MG63 (cell line): ENCODE measurements at regions not wholly inside any gene's neighbourhood (a gene's known extent, or its start where the extent isn't known, plus 50 kb on each side); places are given as distances from the start of the nearest gene placed in this dataset.
"Not testable (repeated sequence)": the region's sequence is repeated elsewhere in the genome, so short reads cannot be mapped to it uniquely, and the experiment has no call there.

Source experiments
- DNase-seq: peaks from one replicate; pipeline ENCODE4 v3.0.0-alpha.2; 2020
- H3K27me3 ChIP-seq: fragments of 250-450 bp; sonication (Bioruptor Pico); 2 replicates; pipeline ENCODE4 v1.5.1; 2020; ENCODE audit warnings: mild to moderate bottlenecking, moderate library complexity
- H3K36me3 ChIP-seq: fragments of 250-450 bp; sonication (Bioruptor Pico); 2 replicates; pipeline ENCODE4 v1.5.1; 2020; ENCODE audit warnings: mild to moderate bottlenecking, moderate library complexity
- H3K4me3 ChIP-seq: fragments of 250-450 bp; sonication (Bioruptor Pico); 2 replicates; pipeline ENCODE4 v1.5.1; 2020; ENCODE audit warnings: mild to moderate bottlenecking, moderate library complexity
- H3K9me3 ChIP-seq: fragments of 250-450 bp; sonication (Bioruptor Pico); 2 replicates; pipeline ENCODE4 v1.5.1; 2020; ENCODE audit warnings: mild to moderate bottlenecking, moderate library complexity

DNA sequence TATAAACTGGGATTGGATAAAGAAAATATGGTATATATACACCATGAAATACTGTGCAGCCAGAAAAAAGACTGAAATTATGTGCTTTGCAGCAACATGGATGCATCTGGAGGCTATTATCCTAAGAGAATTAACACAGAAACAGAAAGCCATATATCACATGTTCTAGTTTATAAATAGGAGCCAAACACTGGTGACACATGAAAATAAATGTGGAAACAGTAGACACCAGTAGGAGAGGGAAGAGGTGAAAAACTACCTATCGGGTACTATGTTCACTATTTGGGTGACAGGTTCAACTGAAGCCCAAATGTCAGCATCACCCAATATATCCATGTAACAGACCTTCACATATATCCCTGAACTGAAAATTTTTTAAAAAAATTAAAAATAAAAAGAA, 725.1 kb downstream of the C4orf33 start:
- H3K27me3 ChIP-seq: no peaks in the 10 kb centered on the region
- H3K36me3 ChIP-seq: no peaks in the 10 kb centered on the region
- DNase-seq: no peak
- H3K9me3 ChIP-seq: no peaks in the 10 kb centered on the region
- H3K4me3 ChIP-seq: no peak overlapping the region

GRCh38 chr4:129821963-129822362, 726.0 kb downstream of the C4orf33 start:
- Histone ChIP-seq H3K9me3 (no peaks in the 10 kb centered on the region), H3K4me3 (no peak overlapping the region), H3K36me3 (no peaks in the 10 kb centered on the region), H3K27me3 (no peaks in the 10 kb centered on the region)
- DNase-seq: no peak

GRCh38 chr4:129822701-129823100, 726.7 kb downstream of the C4orf33 start:
- Histone ChIP-seq H3K27me3 (no peaks in the 10 kb centered on the region), H3K36me3 (no peaks in the 10 kb centered on the region), H3K9me3 (no peaks in the 10 kb centered on the region), H3K4me3 (no peak overlapping the region)
- no peak for DNase-seq

DNA sequence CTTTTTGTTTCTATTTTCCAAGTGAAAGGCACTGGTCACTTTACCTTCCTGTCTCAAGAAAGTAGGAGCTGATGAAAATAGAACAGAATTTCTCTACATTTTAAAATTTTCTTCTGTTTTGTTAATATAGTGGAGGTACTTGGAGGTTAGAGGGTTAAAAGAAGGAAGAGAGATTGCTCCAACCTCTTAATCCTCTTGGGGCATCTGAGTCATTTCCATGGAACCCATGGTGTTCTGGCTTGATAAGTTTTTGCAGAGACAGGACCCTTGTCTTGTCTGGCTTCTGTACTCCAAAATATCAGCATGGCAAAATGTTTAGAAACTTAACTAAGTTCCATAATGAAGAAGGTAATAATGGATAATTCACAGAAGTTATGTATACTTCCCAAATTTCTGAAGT, 727.2 kb downstream of the C4orf33 start:
- DNase-seq: no peak
- no peak overlapping the region for H3K4me3 ChIP-seq
- H3K36me3 ChIP-seq: no peaks in the 10 kb centered on the region
- no peaks in the 10 kb centered on the region for H3K9me3 ChIP-seq
- H3K27me3 ChIP-seq: no peaks in the 10 kb centered on the region

DNA sequence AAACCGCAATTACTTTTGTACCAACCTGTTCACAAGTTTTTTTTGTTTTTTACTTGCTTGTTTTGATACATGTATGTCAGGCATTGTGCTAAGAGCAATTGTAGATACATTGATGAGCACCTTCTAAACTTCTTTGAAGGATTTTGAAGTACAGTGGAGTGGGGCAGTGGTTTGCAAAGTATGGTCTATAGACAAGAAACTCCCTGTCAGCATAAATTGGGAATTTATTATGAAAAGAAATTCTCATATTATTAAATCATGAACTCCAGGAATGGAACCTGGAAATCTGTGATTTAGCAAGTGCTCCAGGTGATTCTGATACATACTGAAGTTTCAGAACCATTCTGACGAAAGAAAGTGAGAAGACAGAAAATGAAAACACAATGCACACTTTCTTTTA, 733.4 kb downstream of the C4orf33 start:
- H3K36me3 ChIP-seq: no peaks in the 10 kb centered on the region

DNA sequence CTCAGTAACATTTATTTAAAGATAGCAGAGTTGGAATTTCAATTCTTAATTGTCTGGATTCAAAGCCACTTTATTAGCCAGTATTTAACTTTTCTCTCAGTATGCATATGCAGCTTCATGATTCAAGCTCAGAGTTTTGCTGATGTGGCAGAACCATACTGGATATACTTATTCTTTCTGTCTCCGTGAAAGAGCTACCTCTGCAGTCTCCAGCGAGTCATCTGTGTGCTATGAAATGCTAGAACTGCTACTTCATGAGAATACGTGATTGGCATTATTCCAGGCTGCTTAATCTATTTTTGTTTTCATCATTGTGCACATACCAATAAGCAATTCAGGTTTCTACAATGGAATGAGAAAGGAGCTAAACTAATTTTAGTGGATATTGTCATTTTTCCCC, 743.7 kb downstream of the C4orf33 start:
- Histone ChIP-seq H3K9me3 (no peaks in the 10 kb centered on the region), H3K36me3 (no peaks in the 10 kb centered on the region), H3K27me3 (no peaks in the 10 kb centered on the region), H3K4me3 (no peak overlapping the region)
- DNase-seq: no peak

More for the DNA sequence above, 733.4 kb downstream of the C4orf33 start:
- no peaks in the 10 kb centered on the region for H3K27me3 ChIP-seq
- no peaks in the 10 kb centered on the region for H3K9me3 ChIP-seq
- no peak for DNase-seq
- H3K4me3 ChIP-seq: no peak overlapping the region

GRCh38 chr4:129842096-129842495, 746.1 kb downstream of the C4orf33 start:
- Histone ChIP-seq H3K36me3 (no peaks in the 10 kb centered on the region), H3K27me3 (no peaks in the 10 kb centered on the region), H3K4me3 (no peak overlapping the region), H3K9me3 (no peaks in the 10 kb centered on the region)
- no peak for DNase-seq

DNA sequence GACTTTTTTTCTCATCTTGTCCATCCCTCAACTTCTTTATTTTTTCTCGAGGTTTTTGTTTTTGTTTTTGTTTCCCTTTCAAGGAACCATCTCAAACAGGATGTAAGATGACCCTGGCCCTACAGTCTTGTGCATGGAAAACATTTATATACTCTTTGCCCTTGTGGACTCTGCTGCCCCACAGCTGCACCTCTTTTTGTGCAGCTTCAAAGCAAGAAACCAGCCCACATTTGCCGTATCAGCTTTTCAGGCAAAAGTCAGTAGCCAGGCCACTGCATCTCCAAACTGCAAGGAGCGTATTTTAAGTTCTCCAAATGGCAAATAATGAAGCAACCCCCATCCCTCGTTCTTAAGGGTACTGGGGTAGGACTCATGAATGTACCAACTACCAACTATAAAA, 756.5 kb downstream of the C4orf33 start:
- no peaks in the 10 kb centered on the region for H3K27me3 ChIP-seq
- H3K9me3 ChIP-seq: no peaks in the 10 kb centered on the region
- DNase-seq: no peak
- no peaks in the 10 kb centered on the region for H3K36me3 ChIP-seq
- H3K4me3 ChIP-seq: no peak overlapping the region

DNA sequence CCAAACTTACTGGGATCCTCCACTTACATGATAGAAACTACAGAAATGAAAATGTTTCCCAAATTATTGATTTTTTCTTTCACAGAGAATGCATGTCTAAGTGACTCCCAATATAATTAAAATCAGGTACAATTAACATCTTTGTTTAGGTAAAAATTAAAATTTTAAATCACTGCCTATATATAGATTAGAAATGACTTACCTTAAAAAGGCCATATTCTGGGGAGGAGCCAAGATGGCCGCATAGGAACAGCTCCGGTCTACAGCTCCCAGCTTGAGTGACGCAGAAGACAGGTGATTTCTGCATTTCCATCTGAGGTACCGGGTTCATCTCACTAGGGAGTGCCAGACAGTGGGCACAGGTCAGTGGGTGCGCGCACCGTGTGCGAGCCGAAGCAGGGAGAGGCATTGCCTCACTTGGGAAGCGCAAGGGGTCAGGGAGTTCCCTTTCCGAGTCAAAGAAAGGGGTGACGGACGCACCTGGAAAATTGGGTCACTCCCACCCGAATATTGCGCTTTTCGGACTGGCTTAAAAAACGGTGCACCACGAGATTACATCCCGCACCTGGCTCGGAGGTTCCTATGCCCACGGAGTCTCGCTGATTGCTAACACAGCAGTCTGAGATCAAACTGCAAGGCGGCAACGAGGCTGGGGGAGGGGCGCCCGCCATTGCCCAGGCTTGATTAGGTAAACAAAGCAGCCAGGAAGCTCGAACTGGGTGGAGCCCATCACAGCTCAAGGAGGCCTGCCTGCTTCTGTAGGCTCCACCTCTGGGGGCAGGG, 757.9 kb downstream of the C4orf33 start:
- not testable (repeated sequence) for H3K36me3 ChIP-seq, H3K4me3 ChIP-seq, DNase-seq, H3K9me3 ChIP-seq, H3K27me3 ChIP-seq

GRCh38 chr4:129862461-129862860, 766.5 kb downstream of the C4orf33 start:
- no peaks in the 10 kb centered on the region for H3K27me3 ChIP-seq
- no peaks in the 10 kb centered on the region for H3K36me3 ChIP-seq
- H3K4me3 ChIP-seq: no peak overlapping the region

GRCh38 chr4:129863206-129863605, 767.3 kb downstream of the C4orf33 start:
- no peak overlapping the region for H3K4me3 ChIP-seq
- H3K9me3 ChIP-seq: no peaks in the 10 kb centered on the region
- H3K36me3 ChIP-seq: no peaks in the 10 kb centered on the region
- no peaks in the 10 kb centered on the region for H3K27me3 ChIP-seq
- DNase-seq: no peak

More at GRCh38 chr4:129862461-129862860, 766.5 kb downstream of the C4orf33 start:
- no peak for DNase-seq
- H3K9me3 ChIP-seq: no peaks in the 10 kb centered on the region

DNA sequence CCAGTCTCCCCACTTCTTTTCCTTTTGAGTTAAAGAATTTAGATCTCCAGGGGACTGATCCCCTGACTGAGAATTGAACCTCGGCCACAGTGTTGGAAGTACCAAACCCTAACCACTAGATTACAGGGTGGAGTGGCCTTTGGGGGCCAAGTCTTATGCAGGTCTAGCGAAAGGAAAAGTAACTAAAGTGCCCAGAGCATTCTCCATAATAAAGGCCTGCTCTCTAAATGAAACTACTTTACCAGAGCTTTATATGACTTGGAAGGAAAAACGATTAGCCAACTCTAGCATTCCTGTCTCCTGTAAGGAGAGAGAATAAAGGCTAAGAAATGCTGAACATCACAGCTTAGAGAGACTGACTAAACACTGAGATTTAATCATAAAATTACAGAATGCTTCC, 788.0 kb downstream of the C4orf33 start:
- no peaks in the 10 kb centered on the region for H3K9me3 ChIP-seq
- H3K4me3 ChIP-seq: no peak overlapping the region
- DNase-seq: no peak
- H3K27me3 ChIP-seq: no peaks in the 10 kb centered on the region
- no peaks in the 10 kb centered on the region for H3K36me3 ChIP-seq

DNA sequence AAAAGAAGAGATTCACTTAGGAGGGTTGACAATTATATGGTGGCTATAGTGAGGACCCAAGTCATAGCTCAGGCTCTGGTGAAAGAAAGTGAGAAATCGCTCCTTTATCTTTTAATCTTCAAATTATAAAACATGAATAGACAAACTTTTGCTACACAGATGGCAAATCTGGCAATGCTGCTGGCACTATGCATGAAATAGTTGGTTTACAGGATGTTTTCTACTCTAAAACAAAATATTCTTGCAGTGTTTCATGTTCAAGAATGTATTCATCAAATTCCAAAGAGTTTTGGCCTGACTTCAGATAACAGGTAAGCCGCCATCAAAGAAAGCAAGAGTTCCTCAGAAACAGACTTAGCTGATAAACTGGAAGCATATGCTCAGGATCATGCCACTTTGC, 801.2 kb downstream of the C4orf33 start:
- DNase-seq: no peak
- Histone ChIP-seq H3K36me3 (no peaks in the 10 kb centered on the region), H3K9me3 (no peaks in the 10 kb centered on the region), H3K4me3 (no peak overlapping the region), H3K27me3 (no peaks in the 10 kb centered on the region)

DNA sequence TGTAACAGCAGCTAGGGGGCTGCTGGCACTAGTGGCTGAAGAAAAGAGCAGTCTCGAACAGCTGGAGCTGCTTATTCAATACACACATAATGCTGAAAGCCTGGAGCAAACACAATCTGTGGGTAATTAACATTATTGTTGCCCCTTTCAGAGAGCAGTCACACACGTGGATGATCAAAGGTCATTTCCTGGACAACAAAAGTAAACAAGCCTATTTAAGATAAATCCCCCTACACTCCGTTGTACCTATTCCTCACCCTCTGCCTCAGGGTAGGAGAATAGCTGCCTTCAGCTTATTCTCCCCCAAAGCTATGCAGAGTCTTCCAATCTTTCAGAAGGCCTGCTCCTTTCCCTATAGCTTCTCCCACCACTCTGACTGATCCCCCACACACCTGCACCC, 803.9 kb downstream of the C4orf33 start:
- H3K36me3 ChIP-seq: no peaks in the 10 kb centered on the region
- H3K9me3 ChIP-seq: no peaks in the 10 kb centered on the region
- H3K4me3 ChIP-seq: no peak overlapping the region
- H3K27me3 ChIP-seq: no peaks in the 10 kb centered on the region
- no peak for DNase-seq

GRCh38 chr4:129900430-129900953, 804.5 kb downstream of the C4orf33 start:
- no peaks in the 10 kb centered on the region for H3K27me3 ChIP-seq
- H3K4me3 ChIP-seq: no peak overlapping the region
- no peaks in the 10 kb centered on the region for H3K36me3 ChIP-seq
- no peaks in the 10 kb centered on the region for H3K9me3 ChIP-seq
- no peak for DNase-seq

- H3K4me3 ChIP-seq: no peak overlapping the region
- H3K36me3 ChIP-seq: no peaks in the 10 kb centered on the region
- H3K27me3 ChIP-seq: no peaks in the 10 kb centered on the region
- no peak for DNase-seq
- H3K9me3 ChIP-seq: no peaks in the 10 kb centered on the region
These were observed 805.3 kb downstream of the C4orf33 start for GRCh38 chr4:129901205-129901604.

DNA sequence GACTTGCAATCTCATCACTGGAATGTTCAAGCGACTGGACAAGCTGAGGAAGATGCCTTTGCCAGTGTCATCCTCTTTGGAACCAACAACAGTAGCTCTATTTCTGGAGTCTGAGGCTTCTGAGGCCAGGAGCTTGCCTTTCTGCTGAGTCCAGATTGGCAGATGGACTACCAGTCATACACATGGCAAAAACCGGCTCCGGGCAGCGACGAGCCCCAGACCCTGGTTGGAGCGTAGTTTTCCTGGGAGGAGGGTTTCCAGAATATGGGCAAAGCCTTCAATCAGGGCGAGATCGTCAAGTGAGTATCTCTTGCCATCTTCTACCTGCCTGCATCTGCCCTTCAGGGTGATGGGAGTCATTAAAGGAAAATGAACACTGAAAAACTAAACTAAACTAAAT, 807.9 kb downstream of the C4orf33 start:
- Histone ChIP-seq H3K27me3 (no peaks in the 10 kb centered on the region), H3K4me3 (no peak overlapping the region), H3K36me3 (no peaks in the 10 kb centered on the region), H3K9me3 (no peaks in the 10 kb centered on the region)
- DNase-seq: no peak

- Histone ChIP-seq H3K36me3 (no peaks in the 10 kb centered on the region), H3K9me3 (no peaks in the 10 kb centered on the region), H3K4me3 (no peak overlapping the region), H3K27me3 (no peaks in the 10 kb centered on the region)
- DNase-seq: no peak
These were observed 809.3 kb downstream of the C4orf33 start for GRCh38 chr4:129905256-129905655.
